Duodenal mucosa (tissue), 2 donors: ENCODE measurements at regions not wholly inside any gene's neighbourhood (a gene's known extent, or its start where the extent isn't known, plus 50 kb on each side); places are given as distances from the start of the nearest gene placed in this dataset.

ENCODE experiments used
- H3K27ac ChIP-seq: one replicate; pipeline ENCODE4 v1.7.0; 2013; ENCODE audit warnings: low read depth, low read length
- H3K27me3 ChIP-seq, 2 donors: one replicate each; pipeline ENCODE4 v1.7.0; 2013; ENCODE audit warnings: low read length in 2 of 2, control low read depth in 1 of 2; ENCODE audit not compliant: insufficient read depth in 2 of 2, control insufficient read depth in 1 of 2
- H3K36me3 ChIP-seq, 2 donors: one replicate each; pipeline ENCODE4 v1.7.0; 2013; ENCODE audit warnings: low read length in 2 of 2, control low read depth in 1 of 2; ENCODE audit not compliant: insufficient read depth in 2 of 2, control insufficient read depth in 1 of 2
- H3K4me1 ChIP-seq, 2 donors: one replicate each; pipeline ENCODE4 v1.7.0; 2013; ENCODE audit warnings: low read length in 2 of 2, control low read depth in 1 of 2; ENCODE audit not compliant: insufficient read depth in 2 of 2, control insufficient read depth in 1 of 2
- H3K4me3 ChIP-seq, 2 donors: one replicate each; pipeline ENCODE4 v1.7.0; 2013; ENCODE audit warnings: low read length in 2 of 2, low read depth in 1 of 2
- H3K9ac ChIP-seq, 2 donors: one replicate each; pipeline ENCODE4 v1.7.0; 2013; ENCODE audit warnings: low read length in 2 of 2, low read depth in 1 of 2
- H3K9me3 ChIP-seq, 2 donors: one replicate each; pipeline ENCODE4 v1.7.0; 2013; ENCODE audit warnings: low read length in 2 of 2, control low read depth in 1 of 2; ENCODE audit not compliant: control insufficient read depth in 1 of 2

DNA sequence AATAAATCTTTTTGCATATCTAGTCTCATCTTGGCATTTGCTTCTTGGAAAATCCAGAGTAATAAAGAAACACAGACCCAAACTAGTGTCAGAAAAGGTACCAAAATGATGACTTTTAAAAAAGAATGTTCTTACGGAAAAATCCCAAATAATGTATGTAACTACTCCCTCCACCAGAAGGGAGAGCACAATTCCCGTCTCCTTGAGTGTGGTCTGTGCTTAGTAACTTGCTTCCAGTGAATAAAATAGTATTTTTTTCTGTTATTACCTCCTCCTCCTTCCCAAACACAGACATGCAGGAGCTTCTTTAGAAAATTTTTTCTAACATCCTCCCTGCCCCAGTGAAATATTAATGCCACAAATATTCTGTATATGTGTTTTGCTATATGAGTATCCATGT lies 358.1 kb downstream of the ZFHX3 start:
- Histone ChIP-seq H3K4me1 (no peaks in the 10 kb centered on the region), H3K27me3 (no peaks in the 10 kb centered on the region), H3K9me3 (no peaks in the 10 kb centered on the region), H3K9ac (no peak overlapping the region), H3K4me3 (no peak overlapping the region), H3K27ac (no peak overlapping the region), H3K36me3 (no peaks in the 10 kb centered on the region)

DNA sequence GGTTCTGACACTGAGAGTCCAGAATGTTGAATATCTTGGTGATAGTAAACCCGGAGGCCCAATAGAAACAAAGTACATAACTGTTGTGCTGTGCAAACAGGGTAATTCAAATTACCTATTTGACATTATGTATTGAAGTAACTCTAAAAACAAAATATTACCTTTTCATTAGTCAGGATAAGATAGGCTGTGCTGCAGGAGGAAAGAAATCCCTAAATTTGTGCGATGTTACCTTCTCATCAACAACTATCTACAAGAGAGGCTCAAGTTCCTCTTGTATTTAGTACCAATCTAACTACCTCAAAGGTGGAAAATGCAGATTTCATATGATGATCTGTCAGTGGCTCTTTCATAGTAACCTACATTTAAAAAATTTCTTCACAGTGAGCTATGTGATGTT lies 367.2 kb downstream of the ZFHX3 start:
- Histone ChIP-seq H3K27ac (no peak overlapping the region), H3K4me1 (peaks cover 0 to 5% of the 10 kb centered on the region in 2 donors), H3K27me3 (no peaks in the 10 kb centered on the region), H3K9ac (no peak overlapping the region), H3K36me3 (no peaks in the 10 kb centered on the region), H3K9me3 (no peaks in the 10 kb centered on the region), H3K4me3 (no peak overlapping the region)

DNA sequence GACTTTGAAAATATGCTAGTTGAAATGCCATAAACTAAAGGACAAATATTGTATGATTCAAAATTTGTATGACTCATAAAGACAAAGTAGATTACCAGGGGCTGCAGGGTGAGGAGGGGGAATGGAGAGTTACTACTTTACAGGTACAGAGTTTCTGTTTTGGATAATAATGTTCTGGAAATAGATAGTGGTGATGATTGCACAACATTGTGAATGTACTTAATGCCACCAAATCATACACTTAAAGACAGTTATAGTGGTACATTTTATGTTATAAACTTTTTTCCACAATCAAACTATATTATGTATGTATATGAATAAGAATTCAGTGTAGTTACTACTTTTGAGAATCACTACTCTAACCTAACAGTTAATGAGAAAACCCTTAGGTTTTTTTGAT lies 368.1 kb downstream of the ZFHX3 start:
- Histone ChIP-seq H3K4me3 (no peak overlapping the region), H3K27me3 (no peaks in the 10 kb centered on the region), H3K27ac (no peak overlapping the region), H3K9ac (no peak overlapping the region), H3K36me3 (no peaks in the 10 kb centered on the region), H3K9me3 (no peaks in the 10 kb centered on the region), H3K4me1 (peaks cover 0 to 5% of the 10 kb centered on the region in 2 donors)

DNA sequence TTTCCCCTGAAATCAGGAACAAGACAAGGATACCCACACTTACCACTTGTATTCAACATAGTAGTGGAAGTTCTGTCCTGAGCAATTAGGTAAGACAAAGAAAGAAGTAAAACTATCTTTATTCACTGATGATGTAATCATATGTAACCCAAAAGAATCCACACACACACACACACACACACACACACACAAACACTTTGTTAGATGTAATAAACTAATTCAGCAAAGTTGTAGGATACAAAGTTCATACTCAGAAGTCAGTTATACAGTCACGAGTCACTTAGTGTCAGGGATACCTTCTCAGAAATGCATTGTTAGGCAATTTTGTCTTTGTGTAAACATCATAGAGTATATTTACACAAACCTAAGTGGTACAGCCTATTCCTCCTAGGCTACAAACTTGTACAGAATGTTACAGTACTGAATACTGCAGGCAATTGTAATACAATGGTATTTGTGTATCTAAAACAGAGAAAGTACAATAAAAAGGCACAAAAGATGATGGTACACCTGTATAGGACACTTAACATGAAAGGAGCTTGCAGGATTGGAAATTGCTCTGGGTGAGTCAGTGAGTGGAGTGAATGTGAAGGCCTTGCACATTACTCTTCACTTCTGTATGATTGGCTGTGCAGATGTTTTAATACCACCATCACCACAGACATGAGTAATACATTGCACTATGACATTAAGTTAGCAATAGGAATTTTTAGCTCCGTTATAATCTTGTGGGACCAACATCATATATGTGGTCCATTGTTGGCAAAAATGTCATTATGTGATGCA lies 370.1 kb downstream of the ZFHX3 start:
- Histone ChIP-seq H3K27ac (no peak overlapping the region), H3K9me3 (peaks cover 0 to 8% of the 10 kb centered on the region in 2 donors), H3K9ac (no peak overlapping the region)

DNA sequence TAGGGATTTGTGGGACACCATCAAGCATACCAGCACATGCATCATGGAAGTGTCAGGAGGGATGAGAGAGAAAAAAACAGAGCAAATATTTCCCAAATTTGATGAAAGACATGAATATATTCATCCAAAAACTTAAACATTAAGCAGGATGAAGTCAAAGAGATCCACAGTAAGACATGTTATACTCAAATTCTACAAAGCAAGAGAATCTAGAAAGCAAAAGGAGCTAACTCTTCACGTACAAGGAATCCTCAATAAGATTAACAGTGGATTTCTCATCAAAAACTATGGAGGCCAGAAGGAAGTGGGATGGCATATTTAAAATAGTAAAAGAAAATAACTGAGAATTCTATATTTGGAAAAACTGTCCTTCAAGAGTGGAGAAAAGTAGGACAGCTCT lies 374.8 kb downstream of the ZFHX3 start:
- no peaks in the 10 kb centered on the region for H3K36me3 ChIP-seq
- H3K9me3 ChIP-seq = peaks cover 5 to 20% of the 10 kb centered on the region in 2 donors
- H3K27me3 ChIP-seq = no peaks in the 10 kb centered on the region
- H3K9ac ChIP-seq = no peak overlapping the region
- peaks cover 0 to 5% of the 10 kb centered on the region in 2 donors for H3K4me1 ChIP-seq
- H3K4me3 ChIP-seq = no peak overlapping the region
- H3K27ac ChIP-seq = no peak overlapping the region

More for the DNA sequence above, 370.1 kb downstream of the ZFHX3 start:
- Histone ChIP-seq H3K4me3 (no peak overlapping the region), H3K4me1 (peaks cover 0 to 5% of the 10 kb centered on the region in 2 donors), H3K36me3 (no peaks in the 10 kb centered on the region), H3K27me3 (no peaks in the 10 kb centered on the region)

DNA sequence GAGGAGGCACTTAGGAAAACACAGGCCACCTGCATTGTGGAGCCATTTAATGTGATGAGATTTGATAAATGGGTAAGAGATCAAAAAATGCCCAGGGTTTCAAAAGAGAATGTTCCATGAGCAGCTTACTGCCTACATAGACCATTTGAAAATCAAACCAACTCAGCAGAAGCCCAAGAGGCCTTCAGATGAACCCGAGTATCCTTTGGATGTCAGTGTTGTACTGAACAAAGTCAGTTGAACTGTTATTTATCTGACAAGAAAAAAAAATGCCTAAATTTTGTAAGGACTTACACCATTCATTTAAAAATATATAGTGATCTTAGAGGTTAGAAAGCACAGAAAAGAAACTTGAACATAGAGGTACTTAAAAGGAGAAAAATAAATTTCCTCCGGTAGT lies 381.7 kb downstream of the ZFHX3 start:
- no peaks in the 10 kb centered on the region for H3K36me3 ChIP-seq
- no peaks in the 10 kb centered on the region for H3K27me3 ChIP-seq
- H3K9me3 ChIP-seq = no peaks in the 10 kb centered on the region
- H3K4me1 ChIP-seq = peaks cover 0 to 10% of the 10 kb centered on the region in 2 donors
- no peak overlapping the region for H3K27ac ChIP-seq
- no peak overlapping the region for H3K4me3 ChIP-seq
- H3K9ac ChIP-seq = no peak overlapping the region

DNA sequence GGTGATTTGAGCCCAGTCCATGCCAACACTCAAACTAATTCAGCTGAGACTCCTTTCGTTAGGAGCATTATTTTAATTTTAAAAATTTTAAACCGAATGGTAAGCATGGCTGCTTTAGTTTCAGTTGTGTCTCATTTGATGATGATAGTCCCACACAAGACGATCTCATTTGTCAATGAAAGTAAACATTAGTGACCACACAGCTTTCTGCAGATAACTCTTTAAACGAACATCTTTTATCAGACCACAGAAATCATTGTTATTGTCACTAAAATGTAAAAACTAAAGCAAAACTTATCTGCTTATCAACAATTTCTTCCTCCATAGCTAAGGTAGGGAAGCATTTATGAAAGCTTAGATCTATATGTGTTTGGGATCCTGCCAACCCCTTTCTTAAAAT lies 382.2 kb downstream of the ZFHX3 start:
- Histone ChIP-seq H3K4me3 (peak overlapping the region; percentile 86 to 89), H3K36me3 (no peaks in the 10 kb centered on the region), H3K4me1 (peaks cover 0 to 10% of the 10 kb centered on the region in 2 donors), H3K27me3 (no peaks in the 10 kb centered on the region), H3K27ac (no peak overlapping the region), H3K9ac (peak overlapping the region in 1 of 2 donors; percentile 72), H3K9me3 (no peaks in the 10 kb centered on the region)

DNA sequence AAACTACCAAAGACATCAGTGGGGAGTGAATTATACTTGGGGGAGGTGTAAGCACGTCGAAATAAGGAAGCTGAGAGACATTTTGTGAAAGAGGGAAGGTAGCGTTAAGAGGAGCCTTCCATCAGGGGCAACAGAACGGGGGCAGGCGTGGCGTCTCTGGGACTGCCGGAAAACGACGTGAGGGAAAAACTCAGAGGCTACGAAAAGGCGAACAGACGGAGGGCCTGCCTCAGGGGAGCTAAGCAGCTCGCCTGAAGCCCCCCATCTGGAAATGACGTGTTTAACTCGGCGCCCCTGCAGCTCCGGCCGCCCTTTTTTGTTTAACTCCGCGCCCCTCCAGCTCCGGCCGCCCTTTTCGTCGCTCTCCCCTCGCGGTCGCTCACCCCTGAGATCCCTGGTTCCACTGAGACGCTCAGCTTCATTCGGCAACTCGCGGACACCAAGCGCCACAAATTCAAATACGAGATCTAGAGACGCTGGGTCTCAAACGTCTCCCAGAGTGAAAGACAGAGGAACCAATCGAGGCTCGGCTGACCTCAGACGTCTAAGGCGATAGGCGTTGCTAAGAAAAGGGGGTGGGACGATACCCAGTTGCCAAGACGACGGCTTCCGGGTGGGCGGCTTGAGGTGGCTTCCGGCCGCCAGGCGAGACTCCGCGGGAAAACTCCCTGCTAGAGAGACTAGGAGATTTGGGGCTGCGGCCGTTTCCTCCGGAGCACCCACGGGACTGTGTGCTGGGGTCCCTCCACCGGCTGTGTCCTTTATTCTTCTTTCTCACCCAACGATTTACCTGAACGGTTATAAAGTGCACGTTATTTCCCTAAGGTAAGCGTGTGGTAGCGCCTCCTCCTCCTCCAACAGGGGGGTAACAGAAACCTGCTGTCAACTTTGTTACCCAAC lies 383.2 kb downstream of the ZFHX3 start:
- Histone ChIP-seq H3K36me3 (no peaks in the 10 kb centered on the region), H3K4me1 (peaks cover 0 to 10% of the 10 kb centered on the region in 2 donors), H3K27me3 (no peaks in the 10 kb centered on the region), H3K9me3 (no peaks in the 10 kb centered on the region), H3K4me3 (peak overlapping the region; percentile 86 to 89), H3K27ac (no peak overlapping the region), H3K9ac (peak overlapping the region; percentile 72 to 78)

DNA sequence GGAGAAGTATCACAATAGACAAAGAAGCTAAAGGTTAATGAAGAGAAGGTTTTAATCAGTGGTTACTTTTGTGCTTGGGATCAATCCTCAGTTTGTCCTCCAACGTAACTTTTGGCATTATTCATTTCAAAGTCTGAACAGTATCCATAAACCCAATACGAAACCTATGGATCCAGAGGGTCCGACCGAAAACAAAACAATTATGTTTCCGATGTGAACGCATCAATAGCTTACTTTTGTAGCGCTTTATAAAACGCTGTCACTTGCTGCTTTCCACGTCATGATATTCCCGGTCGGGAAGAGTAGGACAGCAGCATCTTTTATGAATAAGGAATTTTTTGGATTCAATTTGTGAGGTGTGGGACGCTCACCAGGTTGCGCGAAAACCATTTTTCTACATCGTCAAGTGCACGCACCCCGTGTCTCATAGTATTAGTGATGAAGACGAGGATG lies 383.8 kb downstream of the ZFHX3 start:
- H3K36me3 ChIP-seq = no peaks in the 10 kb centered on the region
- peaks cover 0 to 10% of the 10 kb centered on the region in 2 donors for H3K4me1 ChIP-seq
- H3K9me3 ChIP-seq = no peaks in the 10 kb centered on the region
- peak overlapping the region; percentile 86 to 89 for H3K4me3 ChIP-seq
- no peaks in the 10 kb centered on the region for H3K27me3 ChIP-seq
- no peak overlapping the region for H3K27ac ChIP-seq
- H3K9ac ChIP-seq = peak overlapping the region; percentile 65 to 72
